Neutrophil (primary cell): ENCODE measurements at regions not wholly inside any gene's neighbourhood (a gene's known extent, or its start where the extent isn't known, plus 50 kb on each side); places are given as distances from the start of the nearest gene placed in this dataset.

Experiments used
- H3K27ac ChIP-seq: fragments of 200-600 bp; sonication (generic); 2 replicates; pipeline ENCODE4 v1.5.1; 2016; ENCODE audit warnings: mild to moderate bottlenecking, moderate library complexity
- H3K27me3 ChIP-seq: fragments of 200-600 bp; sonication (generic); 2 replicates; pipeline ENCODE4 v1.6.0; 2016; ENCODE audit warnings: mild to moderate bottlenecking
- H3K36me3 ChIP-seq: fragments of 200-600 bp; sonication (generic); 2 replicates; pipeline ENCODE4 v1.5.1; 2017
- H3K4me1 ChIP-seq, 2 experiments: fragments of 200-600 bp in 1 of 2; sonication (generic) in 1 of 2; 1 replicate in 1 of 2; 2 replicates in 1 of 2; pipeline versions ENCODE4 v1.5.1 to v1.6.1; 2013 to 2016; ENCODE audit warnings: low read depth in 1 of 2, low read length in 1 of 2, mild to moderate bottlenecking in 1 of 2, moderate library complexity in 1 of 2; ENCODE audit not compliant: control insufficient read depth in 1 of 2, insufficient read depth in 1 of 2
- H3K4me3 ChIP-seq, 2 experiments: fragments of 200-600 bp in 1 of 2; sonication (generic) in 1 of 2; 1 replicate in 1 of 2; 2 replicates in 1 of 2; pipeline ENCODE4 v1.5.1; 2013 to 2016; ENCODE audit warnings: low read depth in 1 of 2, low read length in 1 of 2, mild to moderate bottlenecking in 1 of 2, moderate library complexity in 1 of 2
- H3K9me3 ChIP-seq: fragments of 200-600 bp; sonication (generic); 2 replicates; pipeline ENCODE4 v1.5.1; 2016
- TF ChIP-seq, protein P1 (sequence below): fragments of 200-600 bp; sonication (generic); IDR thresholded peaks from 2 replicates; pipeline ENCODE4 v1.5.1; 2016; ENCODE audit warnings: antibody characterized with exemption

DNA sequence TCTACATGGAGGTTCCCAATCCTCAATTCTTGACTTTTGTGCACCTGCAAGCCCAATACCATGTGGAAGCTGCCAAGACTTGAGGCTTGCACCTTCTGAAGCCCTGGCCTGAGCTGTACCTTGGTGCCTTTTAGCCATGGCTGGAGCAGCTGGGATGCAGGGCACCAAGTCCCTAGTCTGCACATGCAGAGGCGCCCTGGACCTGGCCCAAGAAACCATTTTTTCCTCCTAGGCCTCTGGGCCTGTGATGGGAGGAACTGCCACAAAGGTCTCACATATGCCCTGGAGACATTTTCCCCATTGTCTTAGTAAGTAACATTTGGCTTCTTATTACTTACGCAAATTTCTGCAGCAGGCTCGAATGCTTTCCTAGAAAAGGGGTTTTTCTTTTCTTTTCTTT lies 431.9 kb upstream of the ANO5 start:
- no peak overlapping the region for H3K4me3 ChIP-seq
- H3K27me3 ChIP-seq = no peaks in the 10 kb centered on the region
- no peak overlapping the region for H3K27ac ChIP-seq
- H3K4me1 ChIP-seq = no peaks in the 10 kb centered on the region
- no peaks in the 10 kb centered on the region for H3K9me3 ChIP-seq
- H3K36me3 ChIP-seq = no peaks in the 10 kb centered on the region
- TF ChIP-seq, protein P1, sequence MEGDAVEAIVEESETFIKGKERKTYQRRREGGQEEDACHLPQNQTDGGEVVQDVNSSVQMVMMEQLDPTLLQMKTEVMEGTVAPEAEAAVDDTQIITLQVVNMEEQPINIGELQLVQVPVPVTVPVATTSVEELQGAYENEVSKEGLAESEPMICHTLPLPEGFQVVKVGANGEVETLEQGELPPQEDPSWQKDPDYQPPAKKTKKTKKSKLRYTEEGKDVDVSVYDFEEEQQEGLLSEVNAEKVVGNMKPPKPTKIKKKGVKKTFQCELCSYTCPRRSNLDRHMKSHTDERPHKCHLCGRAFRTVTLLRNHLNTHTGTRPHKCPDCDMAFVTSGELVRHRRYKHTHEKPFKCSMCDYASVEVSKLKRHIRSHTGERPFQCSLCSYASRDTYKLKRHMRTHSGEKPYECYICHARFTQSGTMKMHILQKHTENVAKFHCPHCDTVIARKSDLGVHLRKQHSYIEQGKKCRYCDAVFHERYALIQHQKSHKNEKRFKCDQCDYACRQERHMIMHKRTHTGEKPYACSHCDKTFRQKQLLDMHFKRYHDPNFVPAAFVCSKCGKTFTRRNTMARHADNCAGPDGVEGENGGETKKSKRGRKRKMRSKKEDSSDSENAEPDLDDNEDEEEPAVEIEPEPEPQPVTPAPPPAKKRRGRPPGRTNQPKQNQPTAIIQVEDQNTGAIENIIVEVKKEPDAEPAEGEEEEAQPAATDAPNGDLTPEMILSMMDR = no peak

DNA sequence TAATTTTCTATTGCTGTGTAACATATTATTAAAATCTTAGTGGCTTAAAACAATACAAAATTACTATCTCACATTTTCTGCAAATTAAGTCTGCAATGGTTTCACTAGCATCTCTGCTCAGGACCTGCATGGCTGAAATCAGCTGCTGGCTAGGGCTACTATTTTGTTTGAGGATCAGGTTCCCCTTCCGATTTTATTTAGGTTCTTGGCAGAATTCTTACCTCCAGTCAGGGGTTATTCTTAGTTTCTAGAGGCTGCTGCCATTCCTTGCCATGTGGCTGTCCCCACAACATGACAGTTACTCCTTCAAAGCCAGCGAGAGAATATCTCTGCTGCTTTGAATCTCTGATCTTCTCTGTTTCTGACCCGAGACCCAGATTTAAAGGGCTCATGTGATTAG lies 424.5 kb upstream of the ANO5 start:
- no peak overlapping the region for H3K4me3 ChIP-seq
- no peaks in the 10 kb centered on the region for H3K27me3 ChIP-seq
- no peak overlapping the region for H3K27ac ChIP-seq
- H3K4me1 ChIP-seq = no peaks in the 10 kb centered on the region
- no peaks in the 10 kb centered on the region for H3K36me3 ChIP-seq
- TF ChIP-seq, protein P1 = no peak
- no peaks in the 10 kb centered on the region for H3K9me3 ChIP-seq

DNA sequence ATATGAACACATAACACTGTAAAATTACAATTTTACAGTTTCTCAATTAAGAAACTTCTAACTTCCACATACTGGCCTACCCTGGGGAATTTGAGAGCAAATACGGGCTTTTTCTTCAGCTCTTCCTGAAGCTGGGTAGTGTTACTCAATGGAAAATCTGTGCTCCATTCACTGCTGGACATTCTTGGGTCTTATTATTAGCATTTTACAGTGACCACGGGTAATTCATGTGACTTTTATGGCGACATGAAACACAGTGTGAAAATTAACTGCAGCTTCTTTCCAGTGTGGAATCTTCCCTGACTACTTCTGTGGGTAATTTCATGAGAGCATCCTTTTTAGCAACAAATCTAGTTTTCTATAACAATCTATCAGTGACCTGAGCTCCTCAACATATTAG lies 423.7 kb upstream of the ANO5 start:
- Histone ChIP-seq H3K27ac (no peak overlapping the region), H3K9me3 (no peaks in the 10 kb centered on the region), H3K4me1 (no peaks in the 10 kb centered on the region), H3K27me3 (no peaks in the 10 kb centered on the region), H3K36me3 (no peaks in the 10 kb centered on the region), H3K4me3 (no peak overlapping the region)
- TF ChIP-seq, protein P1 = no peak

DNA sequence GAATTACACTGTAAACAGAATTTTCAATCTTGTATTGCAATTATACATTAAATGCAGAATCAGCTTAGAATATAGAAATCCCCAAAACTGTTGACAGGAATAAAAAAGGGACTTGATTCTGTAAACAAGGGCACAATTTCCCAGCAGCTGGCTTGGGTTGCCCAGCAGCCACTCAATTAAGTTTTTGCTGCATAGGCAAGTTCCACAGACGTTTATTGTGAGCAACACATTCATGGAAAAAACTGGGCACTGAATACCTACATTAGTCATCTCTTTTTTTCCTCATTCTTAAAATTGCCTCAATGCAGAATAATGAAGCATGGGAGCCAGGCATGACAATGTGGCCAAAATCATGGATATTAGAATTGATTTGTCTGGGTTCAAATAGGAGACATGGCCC lies 421.8 kb upstream of the ANO5 start:
- TF ChIP-seq, protein P1 = no peak
- Histone ChIP-seq H3K9me3 (no peaks in the 10 kb centered on the region), H3K4me1 (no peaks in the 10 kb centered on the region), H3K36me3 (no peaks in the 10 kb centered on the region), H3K27me3 (no peaks in the 10 kb centered on the region), H3K27ac (no peak overlapping the region), H3K4me3 (no peak overlapping the region)

DNA sequence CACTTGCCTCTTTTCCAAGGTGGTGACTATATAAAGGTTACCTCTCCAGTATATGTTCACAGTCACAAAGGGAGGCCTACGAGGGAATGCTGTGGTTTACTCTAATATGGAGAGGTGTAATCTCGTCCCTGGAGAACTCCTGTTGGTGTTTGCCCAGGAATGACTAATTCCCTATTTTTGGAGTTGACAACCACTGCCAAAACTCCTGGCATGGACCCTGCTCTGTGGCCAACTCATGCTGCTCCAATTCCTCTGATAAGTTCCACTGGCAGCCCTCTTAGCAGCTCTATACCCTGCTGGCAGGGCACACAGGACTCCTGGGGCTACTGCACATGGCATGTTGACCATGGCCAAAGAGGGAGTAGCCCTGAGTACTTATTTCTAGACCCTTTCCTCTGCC lies 418.7 kb upstream of the ANO5 start:
- Histone ChIP-seq H3K27ac (no peak overlapping the region), H3K9me3 (no peaks in the 10 kb centered on the region), H3K4me1 (no peaks in the 10 kb centered on the region), H3K4me3 (no peak overlapping the region), H3K36me3 (no peaks in the 10 kb centered on the region), H3K27me3 (no peaks in the 10 kb centered on the region)
- TF ChIP-seq, protein P1 = no peak

DNA sequence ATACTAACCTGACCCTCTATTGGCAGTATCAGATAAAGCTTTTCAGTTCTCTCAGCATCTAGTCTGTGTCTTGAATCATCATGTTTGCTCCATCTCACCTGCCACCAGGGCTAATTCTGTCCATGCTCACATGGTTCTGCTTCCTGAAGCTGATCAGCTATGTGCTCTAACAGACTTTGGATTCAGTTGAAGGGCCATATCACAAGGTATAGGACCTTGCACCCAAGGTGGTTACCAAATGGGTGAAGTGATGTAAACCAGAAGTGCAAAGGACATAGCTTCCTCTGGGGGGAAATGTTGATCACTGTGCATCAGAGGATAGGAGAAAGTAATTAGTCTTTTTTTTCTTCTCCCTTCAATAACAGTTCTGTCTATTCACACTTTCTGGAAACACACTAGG lies 417.0 kb upstream of the ANO5 start:
- TF ChIP-seq, protein P1 = no peak
- H3K4me3 ChIP-seq = no peak overlapping the region
- no peaks in the 10 kb centered on the region for H3K9me3 ChIP-seq
- no peaks in the 10 kb centered on the region for H3K27me3 ChIP-seq
- no peaks in the 10 kb centered on the region for H3K36me3 ChIP-seq
- no peaks in the 10 kb centered on the region for H3K4me1 ChIP-seq
- no peak overlapping the region for H3K27ac ChIP-seq
